AG09319 (cell line): ENCODE measurements at regions not wholly inside any gene's neighbourhood (a gene's known extent, or its start where the extent isn't known, plus 50 kb on each side); places are given as distances from the start of the nearest gene placed in this dataset.

Source experiments
- DNase-seq: peaks from one replicate; pipeline ENCODE4 v3.0.0-alpha.2; 2010; ENCODE audit warnings: low read depth; ENCODE audit errors: extremely low read depth
- TF ChIP-seq, protein P1 (sequence below): IDR thresholded peaks from 2 replicates; pipeline ENCODE4 v1.5.1; 2011; ENCODE audit warnings: low read depth, mild to moderate bottlenecking, inconsistent platforms, low read length, moderate library complexity

DNA sequence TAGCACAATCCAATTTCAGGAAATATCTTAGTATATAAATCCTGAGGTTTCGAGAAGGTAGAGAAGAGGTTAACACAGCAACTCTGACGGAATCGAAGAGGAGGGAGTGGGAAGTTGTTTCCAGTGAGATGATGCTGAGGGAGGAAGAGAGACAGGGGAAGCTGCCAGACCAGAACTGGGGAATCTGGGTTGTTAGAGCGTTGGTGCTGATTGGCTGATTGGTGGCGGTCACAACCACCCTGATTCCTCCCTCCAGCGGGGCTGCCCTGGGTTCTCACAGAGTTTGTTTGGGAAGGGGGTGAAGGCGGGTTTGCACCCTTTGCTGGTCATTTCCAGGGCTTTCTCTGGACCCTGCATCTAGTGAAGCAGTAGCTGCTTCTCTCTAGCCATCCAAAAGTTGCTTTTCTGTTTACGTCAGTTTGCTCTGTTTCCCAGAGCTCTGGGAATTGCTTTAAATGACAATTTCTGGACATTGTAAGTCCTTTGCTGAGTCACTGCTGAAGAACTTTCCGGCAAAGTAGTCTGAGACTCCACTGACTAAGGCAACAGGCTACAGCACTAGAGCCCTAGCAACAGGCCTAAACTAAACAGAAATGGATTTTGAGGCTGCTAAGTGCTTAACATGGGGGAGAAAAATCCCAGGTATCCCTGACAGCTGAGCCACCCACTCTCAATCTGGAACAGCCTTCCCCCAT, 90.1 kb downstream of the TENT5C start:
- TF ChIP-seq, protein P1, sequence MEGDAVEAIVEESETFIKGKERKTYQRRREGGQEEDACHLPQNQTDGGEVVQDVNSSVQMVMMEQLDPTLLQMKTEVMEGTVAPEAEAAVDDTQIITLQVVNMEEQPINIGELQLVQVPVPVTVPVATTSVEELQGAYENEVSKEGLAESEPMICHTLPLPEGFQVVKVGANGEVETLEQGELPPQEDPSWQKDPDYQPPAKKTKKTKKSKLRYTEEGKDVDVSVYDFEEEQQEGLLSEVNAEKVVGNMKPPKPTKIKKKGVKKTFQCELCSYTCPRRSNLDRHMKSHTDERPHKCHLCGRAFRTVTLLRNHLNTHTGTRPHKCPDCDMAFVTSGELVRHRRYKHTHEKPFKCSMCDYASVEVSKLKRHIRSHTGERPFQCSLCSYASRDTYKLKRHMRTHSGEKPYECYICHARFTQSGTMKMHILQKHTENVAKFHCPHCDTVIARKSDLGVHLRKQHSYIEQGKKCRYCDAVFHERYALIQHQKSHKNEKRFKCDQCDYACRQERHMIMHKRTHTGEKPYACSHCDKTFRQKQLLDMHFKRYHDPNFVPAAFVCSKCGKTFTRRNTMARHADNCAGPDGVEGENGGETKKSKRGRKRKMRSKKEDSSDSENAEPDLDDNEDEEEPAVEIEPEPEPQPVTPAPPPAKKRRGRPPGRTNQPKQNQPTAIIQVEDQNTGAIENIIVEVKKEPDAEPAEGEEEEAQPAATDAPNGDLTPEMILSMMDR, result no peak
- DNase-seq, result peak; percentile 86

DNA sequence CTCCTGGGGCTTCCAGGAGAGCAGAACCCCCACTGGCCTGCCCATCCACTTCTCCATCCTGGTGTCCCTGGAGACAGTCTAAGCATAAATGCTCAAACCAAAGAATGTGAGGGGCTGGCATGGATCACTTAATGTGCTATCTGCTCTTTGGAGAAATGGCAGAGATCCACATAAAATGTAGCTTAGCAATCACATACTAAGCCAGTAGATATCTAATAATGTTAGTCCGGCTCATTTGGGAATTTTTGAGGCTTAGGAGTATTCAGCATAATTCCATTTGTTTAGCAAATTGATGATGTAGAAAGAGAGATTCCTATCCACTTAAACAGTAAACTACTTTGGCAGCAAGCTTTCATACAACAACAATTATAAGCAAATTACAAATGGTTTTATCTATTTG, 90.7 kb downstream of the TENT5C start:
- peak; percentile 60 for DNase-seq
- TF ChIP-seq, protein P1, result no peak

DNA sequence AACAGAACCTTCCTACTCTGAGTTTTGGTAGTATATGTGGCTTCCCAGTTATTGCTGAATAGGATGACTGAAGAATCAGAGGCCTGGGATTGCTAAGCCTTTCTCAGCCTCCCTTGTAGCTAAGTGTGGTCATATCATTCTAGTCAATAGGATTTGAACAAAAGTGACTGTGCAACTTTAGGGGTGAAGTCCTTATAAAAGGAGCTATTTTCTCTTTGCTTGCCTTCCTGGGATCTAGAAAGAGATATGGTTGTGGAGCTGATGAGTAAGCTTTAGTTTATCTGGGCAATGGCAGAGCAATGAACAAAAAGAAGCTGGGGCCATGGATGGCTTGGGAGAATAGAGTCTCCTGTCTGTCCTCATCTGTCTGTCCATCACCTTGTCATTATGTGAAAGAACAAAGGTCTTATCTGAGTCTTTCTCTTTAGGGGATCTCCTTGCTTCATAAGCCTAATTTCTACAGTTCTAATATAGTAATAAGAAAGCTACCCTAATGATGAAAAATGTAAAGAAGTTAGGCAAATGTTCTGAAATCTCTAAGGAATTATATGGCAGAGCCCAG, 91.5 kb downstream of the TENT5C start:
- TF ChIP-seq, protein P1, result no peak
- no peak for DNase-seq

DNA sequence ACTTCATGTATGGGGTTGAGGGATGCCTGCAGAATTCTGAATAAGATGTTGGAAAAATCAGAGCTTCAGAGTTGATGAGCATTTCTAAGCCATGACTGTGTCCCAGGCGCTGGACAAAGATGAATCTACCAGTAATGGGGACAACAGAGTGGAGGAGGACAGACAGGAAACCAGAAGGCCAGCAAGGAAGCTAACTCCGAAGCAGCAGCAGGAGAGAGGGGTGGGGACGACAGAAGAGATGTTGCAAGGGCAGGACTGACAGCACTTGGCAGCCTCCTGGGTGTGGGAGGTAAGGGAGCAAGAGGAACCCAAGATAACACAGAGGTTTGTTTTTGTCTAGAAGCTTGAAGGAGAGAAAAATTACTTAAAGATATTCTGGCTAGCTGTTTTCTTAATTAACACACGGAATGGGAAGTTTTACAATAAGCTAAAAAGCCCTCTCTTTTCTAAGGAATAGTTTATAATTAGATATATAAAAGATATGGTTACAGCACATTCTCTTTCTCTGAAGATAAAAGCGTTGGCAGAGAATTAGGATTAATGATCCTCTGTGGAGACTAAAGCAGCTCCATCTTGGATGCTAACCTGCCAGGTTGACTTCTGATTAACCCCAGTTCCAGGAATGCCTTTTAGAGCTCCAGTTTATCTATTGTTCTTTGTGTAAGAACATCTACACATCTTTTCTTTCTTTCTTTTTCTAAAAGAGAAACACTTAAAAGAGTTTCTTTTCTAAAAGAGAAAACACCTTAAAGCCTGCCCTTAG, 92.7 kb downstream of the TENT5C start:
- DNase-seq, result no peak
- TF ChIP-seq, protein P1, result no peak

DNA sequence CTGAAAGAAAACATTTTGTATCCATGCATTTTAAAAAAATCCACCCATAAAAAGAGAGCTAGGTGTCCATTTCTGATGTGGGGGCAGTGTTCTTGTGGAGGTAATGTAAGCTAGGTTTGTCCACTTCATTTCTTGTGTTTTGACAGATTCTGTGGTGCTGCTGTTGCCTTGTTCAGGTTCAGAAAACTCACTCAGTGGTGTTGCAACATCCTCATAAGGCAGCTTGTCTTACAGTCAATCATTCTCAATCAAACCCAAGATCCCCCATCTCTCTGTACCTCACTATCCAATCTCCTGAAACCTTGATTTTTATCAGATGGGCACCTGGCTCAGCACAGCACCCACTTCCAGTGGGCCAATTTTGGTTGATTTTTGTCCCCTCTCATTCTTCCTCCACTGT, 94.1 kb downstream of the TENT5C start:
- TF ChIP-seq, protein P1, result no peak
- no peak for DNase-seq

DNA sequence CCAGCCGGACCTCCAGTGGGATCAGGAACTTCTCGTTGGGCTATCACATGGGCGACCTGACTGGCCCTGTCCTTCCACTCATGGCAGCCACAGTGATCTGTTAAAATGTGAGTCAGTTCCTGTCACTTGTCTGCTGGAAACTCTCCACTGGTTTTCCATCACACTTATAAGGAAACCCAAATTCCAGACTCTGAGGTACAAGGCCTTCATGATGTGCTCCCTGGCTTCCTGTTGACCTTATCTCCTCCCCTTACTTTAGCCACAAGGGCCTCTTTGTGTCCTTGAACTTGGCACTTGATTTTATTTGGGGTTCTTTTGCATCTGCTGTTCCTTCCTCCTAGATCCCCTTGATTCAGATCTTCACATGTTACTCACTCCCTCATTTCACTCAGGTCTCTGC, 96.8 kb downstream of the TENT5C start:
- DNase-seq, result no peak
- TF ChIP-seq, protein P1, result no peak

DNA sequence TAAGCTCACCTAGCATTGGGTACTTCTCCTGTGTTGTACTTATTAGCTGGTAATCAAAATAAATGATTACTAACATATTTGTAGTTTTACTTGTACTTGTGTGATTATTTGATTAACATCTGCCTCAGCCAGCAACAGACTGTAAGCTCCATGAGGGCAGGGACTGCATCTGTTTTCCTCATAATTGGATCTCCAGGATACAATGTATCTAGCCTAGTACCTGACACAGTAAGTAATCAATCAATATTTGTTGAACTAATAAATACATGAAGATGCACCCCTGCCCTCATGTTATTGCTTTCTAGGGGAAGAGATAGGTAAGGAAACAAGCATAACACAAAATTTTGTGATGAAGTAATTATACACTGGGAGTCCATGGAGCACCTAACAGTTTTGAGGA, 101.5 kb downstream of the TENT5C start:
- no peak for DNase-seq
- TF ChIP-seq, protein P1, result no peak
